ENCODE measurements at regions not wholly inside any gene's neighbourhood (a gene's known extent, or its start where the extent isn't known, plus 50 kb on each side); places are given as distances from the start of the nearest gene placed in this dataset.
"Not testable (repeated sequence)": the region's sequence is repeated elsewhere in the genome, so short reads cannot be mapped to it uniquely, and the experiment has no call there.

DNA sequence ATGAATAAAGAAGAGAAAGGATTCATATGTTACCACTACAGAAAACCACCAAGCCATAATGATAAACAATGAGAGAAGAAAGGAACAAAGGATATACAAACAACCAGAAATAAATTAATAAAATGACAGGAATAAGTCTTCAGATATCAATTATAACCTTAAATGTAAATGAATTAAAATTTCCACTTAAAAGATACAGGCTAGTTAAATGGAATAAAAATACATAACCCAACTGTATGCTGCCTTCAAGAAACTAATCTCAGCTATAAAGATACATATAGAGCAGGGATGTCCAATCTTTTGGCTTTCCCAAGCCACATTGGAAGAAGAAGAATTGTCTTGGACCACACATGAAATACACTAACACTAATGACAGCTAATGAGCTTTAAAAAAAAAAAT is 135.9 kb upstream of the GJE1 start:
- H3K9ac ChIP-seq (ENCODE audit: low read length): no peak overlapping the region
- H3K27me3 ChIP-seq (ENCODE audit: control insufficient read depth, insufficient read depth, low read length): no peaks in the 10 kb centered on the region
- no peaks in the 10 kb centered on the region for H3K36me3 ChIP-seq (ENCODE audit: control insufficient read depth, insufficient read depth, low read length)
- H3K4me3 ChIP-seq (ENCODE audit: low read length): no peak overlapping the region
- H3K27ac ChIP-seq (ENCODE audit: low read depth, low read length): no peak overlapping the region
- H3K4me1 ChIP-seq (ENCODE audit: control insufficient read depth, insufficient read depth, low read length): no peaks in the 10 kb centered on the region

DNA sequence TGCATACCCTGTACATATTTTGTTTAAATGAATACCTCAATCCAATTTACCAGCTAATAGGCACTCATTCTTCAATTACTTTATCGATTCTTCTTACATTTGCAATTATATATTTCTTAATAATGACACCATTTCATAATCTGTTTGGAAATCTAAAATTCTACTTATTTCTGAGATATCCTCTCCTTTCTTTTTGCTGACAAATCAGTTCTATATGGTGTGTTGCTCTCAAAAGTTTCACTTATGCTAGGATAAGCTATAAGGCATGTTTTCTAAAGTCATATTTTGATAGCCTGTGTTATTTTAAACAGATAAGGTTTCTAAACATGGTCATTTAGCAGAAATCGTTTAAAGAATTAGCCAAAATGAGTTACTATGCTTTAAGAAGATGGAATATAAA is 140.6 kb upstream of the GJE1 start:
- no peak overlapping the region for H3K4me3 ChIP-seq (ENCODE audit: low read length)

DNA sequence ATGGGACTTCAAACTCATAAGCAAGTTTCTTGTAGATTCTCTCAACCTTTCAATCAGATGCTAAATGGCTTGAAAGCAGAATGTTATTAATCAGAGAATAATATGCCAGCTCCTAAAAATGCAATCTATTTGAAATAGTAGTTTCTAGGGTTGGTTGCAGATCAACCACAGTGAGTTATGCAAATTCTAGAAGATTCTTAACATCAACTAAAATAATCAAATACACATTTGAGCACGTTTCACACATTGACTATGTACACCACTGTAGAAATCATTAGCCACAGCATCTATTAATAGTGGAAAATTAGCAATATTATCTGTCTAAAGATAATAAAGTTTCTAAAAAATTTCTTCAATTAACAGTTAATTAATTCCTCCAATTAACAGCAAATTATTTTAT is 141.9 kb upstream of the GJE1 start:
- Histone ChIP-seq H3K4me3 (ENCODE audit: low read length) (no peak overlapping the region), H3K27ac (ENCODE audit: low read depth, low read length) (no peak overlapping the region)

More for the DNA sequence above, 140.6 kb upstream of the GJE1 start:
- Histone ChIP-seq H3K27ac (ENCODE audit: low read depth, low read length) (no peak overlapping the region), H3K27me3 (ENCODE audit: control insufficient read depth, insufficient read depth, low read length) (no peaks in the 10 kb centered on the region), H3K9ac (ENCODE audit: low read length) (no peak overlapping the region), H3K4me1 (ENCODE audit: control insufficient read depth, insufficient read depth, low read length) (no peaks in the 10 kb centered on the region), H3K36me3 (ENCODE audit: control insufficient read depth, insufficient read depth, low read length) (no peaks in the 10 kb centered on the region)

DNA sequence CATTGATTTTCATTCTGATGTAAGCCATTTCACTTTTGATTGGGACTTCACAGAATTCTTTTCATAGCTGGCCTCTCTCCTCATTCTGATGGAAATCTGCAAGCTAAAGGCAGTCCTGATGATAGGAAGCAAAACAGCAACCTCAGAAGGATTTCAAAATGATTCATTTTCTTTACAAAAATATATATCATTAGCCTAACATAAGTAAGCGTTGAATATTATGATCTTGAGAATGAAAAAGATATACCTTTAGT is 143.1 kb upstream of the GJE1 start:
- no peak overlapping the region for H3K4me3 ChIP-seq (ENCODE audit: low read length)
- no peak overlapping the region for H3K9ac ChIP-seq (ENCODE audit: low read length)
- no peak overlapping the region for H3K27ac ChIP-seq (ENCODE audit: low read depth, low read length)
- no peaks in the 10 kb centered on the region for H3K4me1 ChIP-seq (ENCODE audit: control insufficient read depth, insufficient read depth, low read length)
- H3K36me3 ChIP-seq (ENCODE audit: control insufficient read depth, insufficient read depth, low read length): no peaks in the 10 kb centered on the region
- no peaks in the 10 kb centered on the region for H3K27me3 ChIP-seq (ENCODE audit: control insufficient read depth, insufficient read depth, low read length)

More for the DNA sequence above, 141.9 kb upstream of the GJE1 start:
- Histone ChIP-seq H3K27me3 (ENCODE audit: control insufficient read depth, insufficient read depth, low read length) (no peaks in the 10 kb centered on the region), H3K4me1 (ENCODE audit: control insufficient read depth, insufficient read depth, low read length) (no peaks in the 10 kb centered on the region), H3K9ac (ENCODE audit: low read length) (no peak overlapping the region), H3K36me3 (ENCODE audit: control insufficient read depth, insufficient read depth, low read length) (no peaks in the 10 kb centered on the region)

DNA sequence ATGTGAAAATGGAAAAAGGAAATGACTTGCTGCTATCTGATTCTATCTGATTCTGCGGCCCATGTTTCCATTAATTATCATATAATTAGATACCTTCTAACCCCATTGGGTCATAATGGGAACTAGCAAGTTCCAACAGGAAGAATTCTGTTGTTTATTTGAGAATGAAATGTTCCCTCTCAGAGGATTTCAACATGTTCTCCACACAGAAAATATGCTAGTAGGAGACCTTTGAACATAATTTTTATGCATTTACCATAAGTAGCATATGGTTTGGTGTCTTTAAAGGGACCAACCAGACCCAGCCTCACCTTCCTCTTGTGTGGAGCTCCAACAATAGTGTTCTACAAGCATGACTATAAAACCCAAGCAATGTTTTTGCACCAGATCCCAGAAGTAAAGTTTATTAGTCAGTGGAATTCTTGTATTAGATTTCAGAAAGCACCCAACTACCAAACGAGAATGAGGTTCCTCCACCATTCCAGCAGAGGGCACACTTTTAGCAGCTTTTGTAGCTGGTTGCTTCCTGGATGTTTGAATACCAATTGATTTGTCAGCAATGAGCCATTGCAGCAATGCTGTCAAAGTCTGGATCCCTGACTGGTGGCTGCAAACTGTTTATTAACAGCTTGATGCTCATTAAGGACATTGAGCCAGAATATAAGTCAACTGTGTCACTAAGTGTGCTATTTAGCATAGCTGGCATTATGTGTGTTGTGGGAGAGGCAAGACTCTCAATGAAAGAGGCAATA is 143.6 kb upstream of the GJE1 start:
- Histone ChIP-seq H3K4me1 (ENCODE audit: control insufficient read depth, insufficient read depth, low read length) (no peaks in the 10 kb centered on the region), H3K27me3 (ENCODE audit: control insufficient read depth, insufficient read depth, low read length) (no peaks in the 10 kb centered on the region), H3K36me3 (ENCODE audit: control insufficient read depth, insufficient read depth, low read length) (no peaks in the 10 kb centered on the region), H3K27ac (ENCODE audit: low read depth, low read length) (no peak overlapping the region), H3K9ac (ENCODE audit: low read length) (no peak overlapping the region), H3K4me3 (ENCODE audit: low read length) (no peak overlapping the region)

DNA sequence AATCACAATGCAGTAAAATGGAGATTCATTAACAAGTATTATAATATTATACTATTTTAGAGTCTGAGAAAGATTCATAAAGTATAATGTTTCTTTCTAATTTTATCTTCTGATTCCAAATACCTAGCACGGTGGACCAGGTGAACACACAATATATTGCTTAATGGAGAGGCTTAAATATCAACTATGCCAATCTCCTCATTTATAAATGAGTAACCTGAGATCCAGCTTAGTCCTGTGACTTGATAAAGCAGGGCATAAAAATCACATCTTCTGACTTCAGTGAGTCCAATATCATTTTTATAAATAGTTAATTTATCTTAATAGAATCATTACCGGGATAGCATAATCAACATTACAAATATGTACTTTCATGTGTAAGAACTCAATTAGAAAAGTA is 144.4 kb upstream of the GJE1 start:
- no peaks in the 10 kb centered on the region for H3K4me1 ChIP-seq (ENCODE audit: control insufficient read depth, insufficient read depth, low read length)
- H3K27ac ChIP-seq (ENCODE audit: low read depth, low read length): no peak overlapping the region
- no peak overlapping the region for H3K9ac ChIP-seq (ENCODE audit: low read length)
- no peaks in the 10 kb centered on the region for H3K27me3 ChIP-seq (ENCODE audit: control insufficient read depth, insufficient read depth, low read length)
- H3K36me3 ChIP-seq (ENCODE audit: control insufficient read depth, insufficient read depth, low read length): no peaks in the 10 kb centered on the region
- H3K4me3 ChIP-seq (ENCODE audit: low read length): no peak overlapping the region

DNA sequence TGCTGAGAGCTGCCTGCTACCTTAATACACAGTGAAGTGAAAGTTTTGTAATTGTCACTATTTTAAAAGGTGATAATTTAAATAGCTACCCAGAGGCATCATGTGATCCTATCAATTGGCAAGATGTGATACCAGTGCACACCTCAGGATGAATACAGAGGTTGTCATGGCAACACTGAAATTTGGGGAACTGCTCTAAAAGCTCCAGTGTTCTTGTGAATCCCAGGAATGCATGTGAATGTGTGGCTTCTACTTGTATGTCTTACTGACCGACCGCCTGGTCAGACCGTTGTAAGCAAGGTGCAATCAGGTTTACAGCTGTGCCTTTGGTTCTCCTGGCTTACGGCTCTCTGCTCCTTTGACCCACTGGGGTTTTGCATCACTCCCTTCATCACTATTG is 146.3 kb upstream of the GJE1 start:
- no peak overlapping the region for H3K4me3 ChIP-seq (ENCODE audit: low read length)
- no peak overlapping the region for H3K27ac ChIP-seq (ENCODE audit: low read depth, low read length)
- H3K36me3 ChIP-seq (ENCODE audit: control insufficient read depth, insufficient read depth, low read length): no peaks in the 10 kb centered on the region
- no peaks in the 10 kb centered on the region for H3K4me1 ChIP-seq (ENCODE audit: control insufficient read depth, insufficient read depth, low read length)
- H3K9ac ChIP-seq (ENCODE audit: low read length): no peak overlapping the region
- H3K27me3 ChIP-seq (ENCODE audit: control insufficient read depth, insufficient read depth, low read length): no peaks in the 10 kb centered on the region

DNA sequence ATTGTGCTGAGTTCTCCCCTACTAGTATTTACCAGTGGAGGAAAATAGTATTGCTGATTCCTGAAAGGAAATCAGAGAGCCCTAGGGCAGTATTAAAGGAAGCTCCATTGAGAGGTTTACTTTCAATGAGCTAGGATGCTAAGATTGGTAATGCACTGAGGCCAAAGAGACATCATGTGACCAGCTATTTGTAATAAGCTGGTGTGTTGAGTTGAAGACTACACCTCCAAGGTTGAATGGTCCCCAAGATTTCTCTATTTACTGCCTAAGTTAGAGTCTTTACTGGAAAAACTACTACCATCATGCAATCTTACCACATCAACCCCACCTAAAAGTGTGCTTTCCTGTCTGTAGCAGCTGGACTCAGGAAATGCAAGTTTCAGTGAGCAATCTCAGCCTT is 151.5 kb upstream of the GJE1 start:
- no peaks in the 10 kb centered on the region for H3K27me3 ChIP-seq (ENCODE audit: control insufficient read depth, insufficient read depth, low read length)
- no peak overlapping the region for H3K4me3 ChIP-seq (ENCODE audit: low read length)
- no peaks in the 10 kb centered on the region for H3K36me3 ChIP-seq (ENCODE audit: control insufficient read depth, insufficient read depth, low read length)
- no peaks in the 10 kb centered on the region for H3K4me1 ChIP-seq (ENCODE audit: control insufficient read depth, insufficient read depth, low read length)
- no peak overlapping the region for H3K27ac ChIP-seq (ENCODE audit: low read depth, low read length)
- H3K9ac ChIP-seq (ENCODE audit: low read length): no peak overlapping the region

DNA sequence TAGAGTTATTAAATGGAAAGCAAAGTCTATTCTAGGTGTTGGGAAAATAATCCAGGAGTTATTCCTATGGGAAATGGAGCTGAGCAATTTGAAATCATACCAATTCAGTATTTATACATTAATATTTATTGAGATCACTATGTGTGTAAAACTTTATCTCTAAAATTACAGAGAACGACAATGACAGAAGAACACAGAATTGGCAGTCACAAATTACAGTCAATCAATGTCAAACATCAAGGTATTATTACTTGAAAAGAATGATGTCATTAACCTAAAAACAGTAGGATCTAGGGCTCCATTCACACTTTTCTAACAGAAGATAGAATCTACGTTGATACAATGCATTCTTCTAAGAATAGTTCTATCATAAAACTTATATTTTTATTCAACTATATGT is 154.9 kb upstream of the GJE1 start:
- Histone ChIP-seq H3K36me3 (ENCODE audit: control insufficient read depth, insufficient read depth, low read length) (no peaks in the 10 kb centered on the region), H3K4me1 (ENCODE audit: control insufficient read depth, insufficient read depth, low read length) (no peaks in the 10 kb centered on the region), H3K27me3 (ENCODE audit: control insufficient read depth, insufficient read depth, low read length) (no peaks in the 10 kb centered on the region), H3K9ac (ENCODE audit: low read length) (no peak overlapping the region), H3K27ac (ENCODE audit: low read depth, low read length) (no peak overlapping the region), H3K4me3 (ENCODE audit: low read length) (no peak overlapping the region)

DNA sequence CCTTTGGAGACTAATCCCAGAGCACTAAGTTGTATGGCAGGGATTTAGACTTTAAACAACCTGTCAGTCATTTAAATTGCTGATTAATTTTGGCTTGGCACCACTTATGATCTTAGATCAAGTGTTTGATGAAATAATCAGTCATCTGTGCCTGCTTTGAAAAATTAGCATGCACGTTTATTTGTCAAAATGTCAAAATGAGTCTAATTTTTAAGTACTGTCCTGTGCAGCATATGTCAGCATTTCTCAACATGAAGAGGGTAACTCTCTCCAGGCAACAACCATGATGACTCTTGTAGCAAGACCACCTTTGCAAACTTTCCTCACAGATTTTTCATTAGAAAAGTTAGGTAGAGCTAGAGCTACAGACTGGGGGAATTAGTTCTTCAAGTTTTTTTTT is 155.7 kb upstream of the GJE1 start:
- no peak overlapping the region for H3K4me3 ChIP-seq (ENCODE audit: low read length)
- H3K9ac ChIP-seq (ENCODE audit: low read length): no peak overlapping the region
- no peak overlapping the region for H3K27ac ChIP-seq (ENCODE audit: low read depth, low read length)
- no peaks in the 10 kb centered on the region for H3K36me3 ChIP-seq (ENCODE audit: control insufficient read depth, insufficient read depth, low read length)
- no peaks in the 10 kb centered on the region for H3K27me3 ChIP-seq (ENCODE audit: control insufficient read depth, insufficient read depth, low read length)
- no peaks in the 10 kb centered on the region for H3K4me1 ChIP-seq (ENCODE audit: control insufficient read depth, insufficient read depth, low read length)

DNA sequence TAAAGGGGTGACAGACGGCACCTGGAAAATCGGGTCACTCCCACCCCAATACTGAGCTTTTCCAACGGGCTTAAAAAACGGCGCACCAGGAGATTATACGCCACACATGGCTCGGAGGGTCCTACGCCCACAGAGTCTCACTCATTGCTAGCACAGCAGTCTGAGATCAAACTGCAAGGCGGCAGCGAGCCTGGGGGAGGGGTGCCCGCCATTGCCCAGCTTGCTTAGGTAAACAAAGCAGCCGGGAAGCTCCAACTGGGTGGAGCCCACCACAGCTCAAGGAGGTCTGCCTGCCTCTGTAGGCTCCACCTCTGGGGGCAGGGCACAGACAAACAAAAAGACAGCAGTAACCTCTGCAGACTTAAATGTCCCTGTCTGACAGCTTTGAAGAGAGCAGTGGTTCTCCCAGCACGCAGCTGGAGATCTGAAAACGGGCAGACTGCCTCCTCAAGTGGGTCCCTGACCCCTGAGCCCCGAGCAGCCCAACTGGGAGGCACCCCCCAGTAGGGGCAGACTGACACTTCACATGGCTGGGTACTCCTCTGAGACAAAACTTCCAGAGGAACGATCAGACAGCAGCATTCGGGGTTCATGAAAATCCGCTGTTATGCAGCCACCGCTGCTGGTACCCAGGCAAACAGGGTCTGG is 162.8 kb upstream of the GJE1 start:
- not testable (repeated sequence) for H3K36me3 ChIP-seq (ENCODE audit: control insufficient read depth, insufficient read depth, low read length); H3K27ac ChIP-seq (ENCODE audit: low read depth, low read length); H3K27me3 ChIP-seq (ENCODE audit: control insufficient read depth, insufficient read depth, low read length); H3K9ac ChIP-seq (ENCODE audit: low read length); H3K4me3 ChIP-seq (ENCODE audit: low read length); H3K4me1 ChIP-seq (ENCODE audit: control insufficient read depth, insufficient read depth, low read length)

DNA sequence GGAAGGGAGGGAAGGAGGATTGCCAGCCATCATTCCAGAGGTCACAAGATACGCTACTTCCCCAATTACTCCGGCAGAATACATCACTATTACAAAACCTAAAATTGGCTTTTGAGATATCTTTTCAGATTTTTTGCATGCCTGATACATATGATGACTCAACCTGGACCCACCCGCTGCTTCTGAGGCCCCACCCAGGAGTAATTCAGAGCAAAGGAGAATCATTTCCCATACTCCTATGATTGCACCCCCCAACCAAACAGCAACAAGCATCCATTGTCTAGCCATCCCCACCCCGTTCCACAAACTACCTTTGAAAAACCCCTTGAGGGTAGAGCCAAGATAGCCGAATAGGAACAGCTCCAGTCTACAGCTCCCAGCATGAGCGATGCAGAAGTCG is 163.5 kb upstream of the GJE1 start:
- H3K27me3 ChIP-seq (ENCODE audit: control insufficient read depth, insufficient read depth, low read length): no peaks in the 10 kb centered on the region
- no peak overlapping the region for H3K9ac ChIP-seq (ENCODE audit: low read length)
- H3K27ac ChIP-seq (ENCODE audit: low read depth, low read length): no peak overlapping the region
- H3K36me3 ChIP-seq (ENCODE audit: control insufficient read depth, insufficient read depth, low read length): no peaks in the 10 kb centered on the region
- no peaks in the 10 kb centered on the region for H3K4me1 ChIP-seq (ENCODE audit: control insufficient read depth, insufficient read depth, low read length)
- no peak overlapping the region for H3K4me3 ChIP-seq (ENCODE audit: low read length)

DNA sequence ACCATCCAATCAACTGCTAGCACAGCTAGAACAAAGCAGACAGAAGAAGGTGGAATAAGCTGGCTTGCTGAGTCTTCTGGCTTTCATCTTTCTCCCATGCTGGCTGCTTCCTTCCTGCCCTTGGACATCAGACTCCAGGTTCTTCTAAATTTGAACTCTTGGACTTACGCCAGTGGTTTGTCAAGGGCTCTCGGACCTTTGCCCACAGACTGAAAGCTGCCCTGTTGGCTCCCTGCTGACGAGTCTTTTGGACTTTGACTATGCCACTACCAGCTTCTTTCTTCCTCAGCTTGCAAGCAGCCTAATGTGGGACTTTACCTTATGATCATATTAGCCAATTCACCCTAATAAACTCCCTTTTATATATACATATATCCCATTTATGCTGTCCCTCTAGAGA is 164.1 kb upstream of the GJE1 start:
- Histone ChIP-seq H3K4me1 (ENCODE audit: control insufficient read depth, insufficient read depth, low read length) (no peaks in the 10 kb centered on the region), H3K27me3 (ENCODE audit: control insufficient read depth, insufficient read depth, low read length) (no peaks in the 10 kb centered on the region), H3K36me3 (ENCODE audit: control insufficient read depth, insufficient read depth, low read length) (no peaks in the 10 kb centered on the region), H3K9ac (ENCODE audit: low read length) (no peak overlapping the region), H3K4me3 (ENCODE audit: low read length) (no peak overlapping the region), H3K27ac (ENCODE audit: low read depth, low read length) (no peak overlapping the region)

Data from rectal smooth muscle tissue (tissue), 1 donor.